ENCODE measurements at regions not wholly inside any gene's neighbourhood (a gene's known extent, or its start where the extent isn't known, plus 50 kb on each side); places are given as distances from the start of the nearest gene placed in this dataset.

DNA sequence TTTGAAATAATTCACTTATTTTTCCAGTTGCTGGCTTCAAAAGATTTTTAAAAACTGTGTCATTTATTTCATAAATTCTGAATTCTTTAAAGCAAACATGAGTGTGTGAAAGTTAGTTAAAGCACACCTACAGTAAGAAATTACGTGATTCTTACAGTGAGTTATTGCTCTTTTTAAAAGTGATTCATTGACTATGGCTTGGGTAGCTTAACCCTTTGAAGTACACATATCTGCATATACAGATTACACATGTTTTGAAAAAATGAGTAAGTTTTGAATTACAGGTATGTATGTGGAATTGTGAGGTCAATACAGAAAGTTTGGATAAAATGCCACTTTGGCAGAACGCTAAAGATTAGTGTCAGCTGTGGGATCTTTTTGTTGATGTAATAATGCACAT is 64.5 kb upstream of the MBNL1 start:
- DNase-seq (ENCODE audit: low read depth, low spot score): no peak
- TF ChIP-seq, protein P1, sequence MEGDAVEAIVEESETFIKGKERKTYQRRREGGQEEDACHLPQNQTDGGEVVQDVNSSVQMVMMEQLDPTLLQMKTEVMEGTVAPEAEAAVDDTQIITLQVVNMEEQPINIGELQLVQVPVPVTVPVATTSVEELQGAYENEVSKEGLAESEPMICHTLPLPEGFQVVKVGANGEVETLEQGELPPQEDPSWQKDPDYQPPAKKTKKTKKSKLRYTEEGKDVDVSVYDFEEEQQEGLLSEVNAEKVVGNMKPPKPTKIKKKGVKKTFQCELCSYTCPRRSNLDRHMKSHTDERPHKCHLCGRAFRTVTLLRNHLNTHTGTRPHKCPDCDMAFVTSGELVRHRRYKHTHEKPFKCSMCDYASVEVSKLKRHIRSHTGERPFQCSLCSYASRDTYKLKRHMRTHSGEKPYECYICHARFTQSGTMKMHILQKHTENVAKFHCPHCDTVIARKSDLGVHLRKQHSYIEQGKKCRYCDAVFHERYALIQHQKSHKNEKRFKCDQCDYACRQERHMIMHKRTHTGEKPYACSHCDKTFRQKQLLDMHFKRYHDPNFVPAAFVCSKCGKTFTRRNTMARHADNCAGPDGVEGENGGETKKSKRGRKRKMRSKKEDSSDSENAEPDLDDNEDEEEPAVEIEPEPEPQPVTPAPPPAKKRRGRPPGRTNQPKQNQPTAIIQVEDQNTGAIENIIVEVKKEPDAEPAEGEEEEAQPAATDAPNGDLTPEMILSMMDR (IDR thresholded peaks at IDR 0.05; ENCODE audit: low read depth, low read length): no peak
- H3K4me3 ChIP-seq (ENCODE audit: low read depth, low read length): no peak overlapping the region
- in situ Hi-C loops (cut with HindIII; ENCODE audit: low sequenced_read_pairs): no loop called here

DNA sequence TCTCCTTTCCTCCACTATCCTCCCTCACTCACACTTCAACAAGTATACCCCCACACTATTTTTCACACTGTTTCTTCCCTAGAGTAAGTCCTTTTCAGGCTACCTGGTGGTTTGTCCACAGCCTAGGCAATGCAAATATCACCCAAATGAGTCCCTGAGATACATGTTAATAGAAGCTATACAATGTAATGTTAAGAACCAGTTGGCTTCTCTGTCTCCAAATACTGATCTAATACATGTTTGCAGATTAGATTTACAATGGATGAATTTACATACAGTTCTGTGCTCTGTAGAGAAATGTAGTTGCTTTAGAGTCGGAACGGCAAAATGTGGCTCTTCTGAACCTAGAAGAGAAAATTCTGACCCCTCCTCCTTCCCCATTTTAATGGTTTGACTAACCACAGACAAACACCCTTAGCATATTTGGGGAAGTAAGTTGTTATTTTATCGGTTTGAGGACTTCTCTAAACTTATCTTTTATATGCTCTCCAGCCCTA is 63.6 kb upstream of the MBNL1 start:
- in situ Hi-C loops (cut with HindIII; ENCODE audit: low sequenced_read_pairs): no loop called here
- DNase-seq (ENCODE audit: low read depth, low spot score): no peak
- TF ChIP-seq, protein P1 (IDR thresholded peaks at IDR 0.05; ENCODE audit: low read depth, low read length): no peak
- no peak overlapping the region for H3K4me3 ChIP-seq (ENCODE audit: low read depth, low read length)

DNA sequence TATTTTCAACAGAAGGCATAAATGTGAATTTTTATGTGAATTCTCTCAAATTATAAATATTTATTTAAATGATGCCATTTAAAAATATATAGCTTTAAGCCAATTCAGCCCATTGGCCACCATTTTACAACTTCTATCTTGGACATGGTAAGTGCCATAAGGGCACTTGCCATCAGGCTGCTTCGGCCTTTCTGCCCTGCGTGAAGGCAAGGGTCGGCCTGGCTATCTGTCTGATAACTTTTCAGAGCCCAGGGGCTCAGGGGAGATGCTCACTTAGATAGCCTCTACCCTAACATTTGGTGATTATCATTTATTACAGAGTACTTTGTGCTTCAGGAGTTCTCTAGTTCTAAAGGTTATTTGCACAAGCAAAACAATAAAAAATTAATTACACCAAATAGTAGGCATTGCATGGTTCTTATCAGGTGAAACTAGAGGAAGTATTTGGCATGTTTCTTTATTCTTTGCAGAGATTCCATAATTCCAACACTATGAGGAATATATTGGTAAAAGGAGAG is 62.4 kb upstream of the MBNL1 start:
- DNase-seq (ENCODE audit: low read depth, low spot score): no peak
- TF ChIP-seq, protein P1 (IDR thresholded peaks at IDR 0.05; ENCODE audit: low read depth, low read length): no peak
- in situ Hi-C loops (cut with HindIII; ENCODE audit: low sequenced_read_pairs): no loop called here
- H3K4me3 ChIP-seq (ENCODE audit: low read depth, low read length): no peak overlapping the region

DNA sequence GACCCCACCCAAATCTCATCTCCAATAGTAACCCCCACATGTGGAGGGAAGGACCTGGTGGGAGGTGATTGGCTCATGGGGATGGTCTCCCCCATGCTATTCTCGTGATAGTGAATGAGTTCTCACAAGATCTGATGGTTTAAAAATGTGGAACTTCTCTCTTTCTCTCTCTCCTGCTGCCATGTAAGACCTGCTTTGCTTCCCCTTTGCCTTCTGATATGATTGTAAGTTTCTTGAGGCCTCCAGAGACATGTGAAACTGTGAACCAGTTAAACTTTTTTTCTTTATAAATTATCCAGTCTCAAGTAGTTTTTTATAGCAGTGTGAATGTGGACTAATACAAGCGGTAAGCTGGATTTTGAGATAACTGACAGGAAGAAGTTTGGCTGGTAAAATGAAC is 60.3 kb upstream of the MBNL1 start:
- H3K4me3 ChIP-seq (ENCODE audit: low read depth, low read length): no peak overlapping the region
- DNase-seq (ENCODE audit: low read depth, low spot score): no peak
- TF ChIP-seq, protein P1 (IDR thresholded peaks at IDR 0.05; ENCODE audit: low read depth, low read length): no peak
- in situ Hi-C loops (cut with HindIII; ENCODE audit: low sequenced_read_pairs): no loop called here

DNA sequence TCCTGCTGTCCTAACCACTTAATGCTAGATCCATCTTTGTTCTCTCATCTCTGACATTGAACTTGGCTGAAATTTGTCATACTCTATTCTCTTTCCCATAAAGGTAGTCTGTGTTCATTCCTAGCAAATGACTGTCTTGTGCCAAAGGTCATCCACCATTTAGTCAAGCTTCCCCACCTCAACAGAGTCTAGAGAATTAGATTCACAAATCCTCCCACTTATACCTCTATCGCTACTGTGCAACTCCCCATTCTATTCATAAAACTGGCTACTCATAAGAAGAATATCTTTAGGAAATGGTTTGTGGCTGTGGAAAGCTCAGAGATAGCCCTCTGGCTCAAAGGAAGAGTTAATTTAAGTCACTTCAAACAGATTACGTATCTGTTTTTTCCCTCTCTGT is 59.7 kb upstream of the MBNL1 start:
- no peak overlapping the region for H3K4me3 ChIP-seq (ENCODE audit: low read depth, low read length)
- no peak for DNase-seq (ENCODE audit: low read depth, low spot score)
- in situ Hi-C loops (cut with HindIII; ENCODE audit: low sequenced_read_pairs): no loop called here
- TF ChIP-seq, protein P1 (IDR thresholded peaks at IDR 0.05; ENCODE audit: low read depth, low read length): no peak

DNA sequence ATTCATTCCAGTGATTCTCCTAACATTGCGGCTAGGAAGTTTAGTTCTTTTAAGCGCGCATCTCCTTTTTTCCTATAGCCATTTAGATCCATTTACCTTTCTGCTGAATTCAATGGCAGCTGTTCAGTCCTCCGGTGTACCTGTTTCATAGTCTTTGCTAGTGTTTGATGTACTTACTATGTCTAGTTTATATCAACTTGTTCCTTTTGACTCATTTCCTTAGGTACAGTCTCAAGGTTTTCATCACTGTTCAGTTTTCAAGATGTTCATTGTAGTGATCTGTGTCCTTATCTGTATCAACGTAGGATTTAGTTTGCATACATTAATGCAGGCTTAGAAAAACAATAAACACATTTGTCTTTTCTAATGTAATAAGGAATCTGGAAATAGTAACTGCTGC is 59.0 kb upstream of the MBNL1 start:
- DNase-seq (ENCODE audit: low read depth, low spot score): no peak
- TF ChIP-seq, protein P1 (IDR thresholded peaks at IDR 0.05; ENCODE audit: low read depth, low read length): no peak
- no peak overlapping the region for H3K4me3 ChIP-seq (ENCODE audit: low read depth, low read length)
- in situ Hi-C loops (cut with HindIII; ENCODE audit: low sequenced_read_pairs): no loop called here

DNA sequence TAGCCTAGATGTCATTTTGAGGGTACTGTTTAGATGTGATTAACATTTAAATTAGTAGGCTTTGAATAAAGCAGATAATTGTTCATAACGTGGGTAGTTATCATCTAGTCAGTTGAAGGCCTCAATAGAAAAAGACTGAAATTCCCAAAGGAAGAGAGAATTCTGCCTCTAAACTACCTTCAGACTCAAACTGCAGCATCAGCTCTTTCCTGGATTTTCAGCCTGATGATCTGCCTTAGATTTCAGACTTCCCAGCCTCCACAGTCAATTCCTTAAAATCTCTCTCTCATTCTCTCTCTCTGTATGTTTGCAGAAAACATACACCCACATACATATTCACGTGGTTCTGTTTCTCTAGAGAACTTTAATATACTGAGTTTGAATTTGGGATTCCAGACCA is 58.0 kb upstream of the MBNL1 start:
- in situ Hi-C loops (cut with HindIII; ENCODE audit: low sequenced_read_pairs): no loop called here
- H3K4me3 ChIP-seq (ENCODE audit: low read depth, low read length): no peak overlapping the region
- TF ChIP-seq, protein P1 (IDR thresholded peaks at IDR 0.05; ENCODE audit: low read depth, low read length): no peak
- no peak for DNase-seq (ENCODE audit: low read depth, low spot score)

All from astrocyte of the spinal cord (primary cell).